GM21737 (cell line): ENCODE measurements at regions not wholly inside any gene's neighbourhood (a gene's known extent, or its start where the extent isn't known, plus 50 kb on each side); places are given as distances from the start of the nearest gene placed in this dataset.
"Not testable (repeated sequence)": the region's sequence is repeated elsewhere in the genome, so short reads cannot be mapped to it uniquely, and the experiment has no call there.

Source experiments
- ATAC-seq: cut with Tn5 transposase; IDR thresholded peaks from one replicate; pipeline ENCODE4 v1.9.1; 2021; ENCODE audit warnings: mild to moderate bottlenecking, moderate library complexity; ENCODE audit not compliant: unreplicated experiment

GRCh38 chr5:101091902-101092301, 188.8 kb upstream of the ST8SIA4 start:
- no peak for ATAC-seq

GRCh38 chr5:101084353-101084752, 181.3 kb upstream of the ST8SIA4 start:
- ATAC-seq, result no peak

GRCh38 chr5:101080462-101081240, 177.6 kb upstream of the ST8SIA4 start:
- ATAC-seq, result no peak

GRCh38 chr5:101068298-101068697, 165.2 kb upstream of the ST8SIA4 start:
- no peak for ATAC-seq

- ATAC-seq, result no peak
These were observed 164.3 kb upstream of the ST8SIA4 start for GRCh38 chr5:101067429-101067828.

- ATAC-seq, result no peak
These were observed 159.8 kb upstream of the ST8SIA4 start for GRCh38 chr5:101062902-101063301.

- ATAC-seq, result no peak
These were observed 144.1 kb upstream of the ST8SIA4 start for GRCh38 chr5:101047181-101047580.

GRCh38 chr5:101045689-101046088, 142.6 kb upstream of the ST8SIA4 start:
- no peak for ATAC-seq

GRCh38 chr5:101040002-101040401, 136.9 kb upstream of the ST8SIA4 start:
- ATAC-seq, result not testable (repeated sequence)

GRCh38 chr5:101036778-101037177, 133.7 kb upstream of the ST8SIA4 start:
- ATAC-seq, result no peak

- ATAC-seq, result no peak
These were observed 132.3 kb upstream of the ST8SIA4 start for GRCh38 chr5:101035425-101035824.

- peak; percentile 67 for ATAC-seq
These were observed 121.2 kb upstream of the ST8SIA4 start for GRCh38 chr5:101024299-101024698.

GRCh38 chr5:101018299-101018698, 115.2 kb upstream of the ST8SIA4 start:
- ATAC-seq, result no peak

- no peak for ATAC-seq
These were observed 109.8 kb upstream of the ST8SIA4 start for GRCh38 chr5:101012880-101013279.

- ATAC-seq, result peak; percentile 88
These were observed 106.9 kb upstream of the ST8SIA4 start for GRCh38 chr5:101009758-101010519.

- ATAC-seq, result no peak
These were observed 89.3 kb upstream of the ST8SIA4 start for GRCh38 chr5:100992354-100992753.

GRCh38 chr5:100983601-100984000, 80.5 kb upstream of the ST8SIA4 start:
- ATAC-seq, result not testable (repeated sequence)

- ATAC-seq, result no peak
These were observed 71.0 kb upstream of the ST8SIA4 start for GRCh38 chr5:100974082-100974481.

GRCh38 chr5:100970646-100971255, 67.7 kb upstream of the ST8SIA4 start:
- ATAC-seq, result no peak

- ATAC-seq, result no peak
These were observed 62.2 kb upstream of the ST8SIA4 start for GRCh38 chr5:100965291-100965690.
